HepG2 (cell line): ENCODE measurements at regions not wholly inside any gene's neighbourhood (a gene's known extent, or its start where the extent isn't known, plus 50 kb on each side); places are given as distances from the start of the nearest gene placed in this dataset.
A peak's percentile ranks its signal among the peaks of the same experiment; 100 is the strongest.

Source experiments
- ATAC-seq: fragments of 200-7000 bp; cut with Tn5 transposase; 3 replicates; pipeline ENCODE4 v1.9.1; 2020; ENCODE audit warnings: mild to moderate bottlenecking, moderate library complexity
- BruUV-seq: library from RNA; stranded (reverse); fragments of 400-500 nt; replicated peaks from 2 replicates; lab custom pipeline; 2021; lab: Mats Ljungman, UMichigan
- CTCF ChIA-PET: fragments of 300-600 bp; formaldehyde crosslinking; extraction: SDS; loops from one replicate; lab custom pipeline; 2021; ENCODE audit warnings: low total read pairs, inconsistent platforms, low intra/inter-chr PET ratio; lab: Yijun Ruan, JAX
- POLR2A ChIA-PET: fragments of 350-600 bp; sonication (Branson Sonifier 250); formaldehyde crosslinking; loops from one replicate; lab custom pipeline; 2020; ENCODE audit warnings: antibody characterized with exemption, inconsistent platforms; lab: Yijun Ruan, JAX
- DNase-seq: peaks from one replicate; pipeline ENCODE4 v3.0.0-alpha.2; 2015; ENCODE audit warnings: low spot score
- FAIRE-seq: peaks from 3 replicates; lab custom pipeline; 2011; peaks lifted over from hg19 to GRCh38; lab: Jason Lieb, UNC
- H2AFZ ChIP-seq: one replicate; pipeline ENCODE4 v1.6.1; 2011; ENCODE audit warnings: low read length, inconsistent platforms
- H3K27ac ChIP-seq: fragments of 300-600 bp; 3 replicates; pipeline ENCODE4 v1.8.0; 2011; ENCODE audit warnings: mixed run types, mild to moderate bottlenecking, mixed read lengths, low read length, inconsistent platforms; ENCODE audit not compliant: insufficient read depth; ENCODE audit errors: extremely low read length
- H3K27me3 ChIP-seq, 2 experiments: fragments of 200-600 bp in 1 of 2; 2 replicates in 1 of 2; 3 replicates in 1 of 2; pipeline versions ENCODE4 v1.6.0 to v1.8.0; 2011; ENCODE audit warnings: low read length in 2 of 2, mild to moderate bottlenecking in 2 of 2, moderate library complexity in 2 of 2, inconsistent platforms in 1 of 2; ENCODE audit not compliant: insufficient read depth in 2 of 2, control insufficient read depth in 1 of 2
- H3K36me3 ChIP-seq, 2 experiments: fragments of 200-600 bp in 1 of 2; replicated peaks in 1 of 2; 2 replicates in 1 of 2; 3 replicates in 1 of 2; pipeline versions ENCODE4 v1.5.1 to v1.8.0; 2011; ENCODE audit warnings: low read length in 2 of 2, inconsistent platforms in 1 of 2; ENCODE audit not compliant: insufficient read depth in 2 of 2, control insufficient read depth in 1 of 2
- H3K4me1 ChIP-seq: 2 replicates; pipeline ENCODE4 v1.5.1; 2012; ENCODE audit warnings: low read length, inconsistent platforms; ENCODE audit not compliant: insufficient read depth
- H3K4me2 ChIP-seq: 2 replicates; pipeline ENCODE4 v1.6.0; 2011; ENCODE audit warnings: low read depth, low read length, inconsistent platforms
- H3K4me3 ChIP-seq, 3 experiments: fragments of 200-600 bp in 1 of 3; sonication (generic), shearing (Covaris generic) in 1 of 3; replicated peaks in 1 of 3; 2 replicates each; pipeline ENCODE4 v1.5.1; 2011 to 2016; ENCODE audit warnings: low read length in 3 of 3, inconsistent platforms in 2 of 3, low read depth in 2 of 3, mild to moderate bottlenecking in 2 of 3, control low read depth in 1 of 3, mixed read lengths in 1 of 3; ENCODE audit not compliant: insufficient read depth in 1 of 3
- H3K79me2 ChIP-seq: one replicate; pipeline ENCODE4 v1.6.1; 2011; ENCODE audit warnings: low read length, inconsistent platforms; ENCODE audit not compliant: insufficient read depth
- H3K9ac ChIP-seq: 2 replicates; pipeline ENCODE4 v1.6.0; 2011; ENCODE audit warnings: mild to moderate bottlenecking, low read depth, low read length, inconsistent platforms; ENCODE audit not compliant: insufficient read depth
- H3K9me3 ChIP-seq: 2 replicates; pipeline ENCODE4 v1.5.1; 2012; ENCODE audit warnings: mild to moderate bottlenecking, low read length
- H4K20me1 ChIP-seq: 2 replicates; pipeline ENCODE4 v1.6.0; 2011; ENCODE audit warnings: inconsistent platforms, mild to moderate bottlenecking, low read length, moderate library complexity; ENCODE audit not compliant: insufficient read depth
- CCAR2 ChIP-seq: fragments of 200-400 bp; formaldehyde crosslinking; optimal IDR thresholded peaks from 2 replicates; pipeline ENCODE3; 2018; ENCODE audit warnings: low read depth, mild to moderate bottlenecking, low read length, moderate library complexity
- KDM4B ChIP-seq: sonication (generic); formaldehyde crosslinking; IDR thresholded peaks from 2 replicates; pipeline ENCODE4 v1.4.0; 2020; ENCODE audit warnings: missing genetic modification reagents
- MED13 ChIP-seq: sonication (generic); formaldehyde crosslinking; IDR thresholded peaks from 2 replicates; pipeline ENCODE4 v1.5.0; 2020; ENCODE audit warnings: missing genetic modification reagents
- MLXIP ChIP-seq: sonication (generic); formaldehyde crosslinking; IDR thresholded peaks from 2 replicates; pipeline ENCODE4 v1.9.0; 2021; ENCODE audit warnings: missing genetic modification reagents, borderline replicate concordance
- MTA1 ChIP-seq: sonication (generic); formaldehyde crosslinking; IDR thresholded peaks from 2 replicates; pipeline ENCODE4 v1.4.0; 2020; ENCODE audit warnings: missing genetic modification reagents, mild to moderate bottlenecking, borderline replicate concordance
- NFKB2 ChIP-seq: sonication (generic); formaldehyde crosslinking; IDR thresholded peaks from 2 replicates; pipeline ENCODE4 v1.4.0; 2020; ENCODE audit warnings: missing genetic modification reagents, borderline replicate concordance
- NR2C2 ChIP-seq: sonication (generic); formaldehyde crosslinking; IDR thresholded peaks from 2 replicates; pipeline ENCODE4 v1.4.0; 2020; ENCODE audit warnings: missing genetic modification reagents, mild to moderate bottlenecking, moderate library complexity, borderline replicate concordance
- PCBP2 ChIP-seq: fragments of 200-400 bp; formaldehyde crosslinking; optimal IDR thresholded peaks from 2 replicates; pipeline ENCODE3; 2018; ENCODE audit warnings: low read length, low read depth; ENCODE audit not compliant: poor library complexity, severe bottlenecking
- POLR2G ChIP-seq: fragments of 200-400 bp; formaldehyde crosslinking; IDR thresholded peaks from 2 replicates; pipeline ENCODE4 v1.6.1; 2018; ENCODE audit warnings: mild to moderate bottlenecking, low read depth, low read length, moderate library complexity
- THYN1 ChIP-seq: sonication (generic); formaldehyde crosslinking; IDR thresholded peaks from 2 replicates; pipeline ENCODE4 v1.8.1; 2023; ENCODE audit warnings: low read depth, mild to moderate bottlenecking, moderate library complexity, missing genetic modification reagents, borderline replicate concordance
- YY1 ChIP-seq: IDR thresholded peaks from 2 replicates; pipeline ENCODE4 v1.6.1; 2011; ENCODE audit warnings: low read length, low read depth, moderate library complexity, mild to moderate bottlenecking; ENCODE audit not compliant: insufficient read depth, insufficient replicate concordance
- ZBTB33 ChIP-seq: sonication (generic); formaldehyde crosslinking; IDR thresholded peaks from 2 replicates; pipeline ENCODE4 v1.4.0; 2020; ENCODE audit warnings: missing genetic modification reagents
- ZNF326 ChIP-seq: sonication (generic); formaldehyde crosslinking; IDR thresholded peaks from 2 replicates; pipeline ENCODE4 v1.4.0; 2020; ENCODE audit warnings: missing genetic modification reagents, borderline replicate concordance
- ZNF75D ChIP-seq: sonication (generic); formaldehyde crosslinking; IDR thresholded peaks from 2 replicates; pipeline ENCODE4 v1.8.1; 2023; ENCODE audit warnings: missing genetic modification reagents, mild to moderate bottlenecking, borderline replicate concordance
- ZNF781 ChIP-seq: sonication (generic); formaldehyde crosslinking; IDR thresholded peaks from 2 replicates; pipeline ENCODE4 v1.5.1; 2020; ENCODE audit warnings: borderline replicate concordance, mild to moderate bottlenecking, missing genetic modification reagents; ENCODE audit errors: not compliant biosample characterization
- WGBS: methylation state at CpG from one replicate; pipeline ENCODE4 v1.1.6; 2017; ENCODE audit warnings: low lambda C conversion rate; 5-methylcytosine and 5-hydroxymethylcytosine counted together
- in situ Hi-C: cut with HindIII; loops from 2 replicates; pipeline ENCODE4 v1.10.0; 2017; ENCODE audit warnings: low pct_unique_long_range_greater_than_20kb; ENCODE audit not compliant: extremely low pct_ligation_motif_present
- intact Hi-C: fragments of 100-400 bp; cut with micrococcal nuclease; formaldehyde crosslinking; loops from one replicate; pipeline ENCODE4 v1.10.0; 2022; ENCODE audit not compliant: unreplicated experiment

GRCh38 chr6:106748547-106749207, 119.3 kb downstream of the QRSL1 start (continued):
- TF ChIP-seq ZBTB33 (CRISPR knock-in tag) = peak; percentile 87

- H3K27me3 ChIP-seq = no peaks in the 10 kb centered on the region
- FAIRE-seq (no peak), ATAC-seq (no peak), DNase-seq (no peak)
- H3K27ac ChIP-seq = no peak overlapping the region
- H3K4me2 ChIP-seq = no peak overlapping the region
- H3K4me3 ChIP-seq = no peak overlapping the region
- intact Hi-C loops (no loop called here), in situ Hi-C loops (no loop called here)
- no peak overlapping the region for H2AFZ ChIP-seq
- no peak overlapping the region for H3K9ac ChIP-seq
- no peaks in the 10 kb centered on the region for H4K20me1 ChIP-seq
- POLR2A ChIA-PET = no interaction called here
- peaks cover 62% of the 10 kb centered on the region for H3K4me1 ChIP-seq
- H3K79me2 ChIP-seq = no peaks in the 10 kb centered on the region
- H3K9me3 ChIP-seq = no peaks in the 10 kb centered on the region
- 100% methylated on average over 1 of the region's 1 CpG for WGBS
- BruUV-seq = no TSS peak
- CTCF ChIA-PET = no interaction called here
- no peaks in the 10 kb centered on the region for H3K36me3 ChIP-seq
- TF ChIP-seq YY1 (no peak), MED13 (no peak), ZNF326 (CRISPR knock-in tag) (no peak), MLXIP (CRISPR knock-in tag) (no peak), NFKB2 (no peak), KDM4B (CRISPR knock-in tag) (no peak), PCBP2 (no peak), POLR2G (no peak), ZNF75D (no peak), THYN1 (CRISPR knock-in tag) (no peak), ZNF781 (no peak), CCAR2 (no peak), NR2C2 (CRISPR knock-in tag) (no peak), MTA1 (no peak)
Measured at GRCh38 chr6:106747139-106747538, 117.8 kb downstream of the QRSL1 start.
